NT2/D1 (cell line): ENCODE measurements at regions not wholly inside any gene's neighbourhood (a gene's known extent, or its start where the extent isn't known, plus 50 kb on each side); places are given as distances from the start of the nearest gene placed in this dataset.

Source experiments
- DNase-seq: peaks from one replicate; pipeline ENCODE4 v3.0.0-alpha.2; 2011; ENCODE audit warnings: low read depth, low spot score
- H3K27me3 ChIP-seq: 2 replicates; pipeline ENCODE4 v1.6.0; 2011; ENCODE audit warnings: mild to moderate bottlenecking; ENCODE audit not compliant: insufficient read length, insufficient read depth
- H3K36me3 ChIP-seq: 2 replicates; pipeline ENCODE4 v1.6.1; 2011; ENCODE audit warnings: mild to moderate bottlenecking, low read length, mixed read lengths; ENCODE audit not compliant: insufficient read depth, insufficient read length
- H3K4me1 ChIP-seq: 2 replicates; pipeline ENCODE4 v1.5.1; 2011; ENCODE audit not compliant: insufficient read depth, insufficient read length
- H3K4me3 ChIP-seq: 2 replicates; pipeline ENCODE4 v1.5.1; 2011; ENCODE audit warnings: low read depth; ENCODE audit not compliant: insufficient read length
- H3K9ac ChIP-seq: 2 replicates; pipeline ENCODE4 v1.6.0; 2011; ENCODE audit warnings: low read depth; ENCODE audit not compliant: insufficient read length
- H3K9me3 ChIP-seq: 2 replicates; pipeline ENCODE4 v1.5.1; 2011; ENCODE audit warnings: mild to moderate bottlenecking, low read length; ENCODE audit not compliant: insufficient read depth
- SUZ12 ChIP-seq: IDR thresholded peaks from 2 replicates; pipeline ENCODE4 v1.6.1; 2011; ENCODE audit not compliant: insufficient read length, insufficient read depth; ENCODE audit errors: extremely low read depth
- YY1 ChIP-seq: IDR thresholded peaks from 2 replicates; pipeline ENCODE4 v1.6.1; 2011; ENCODE audit not compliant: insufficient read length, insufficient read depth
- ZNF274 ChIP-seq: IDR thresholded peaks from 2 replicates; pipeline ENCODE4 v1.6.1; 2011; ENCODE audit warnings: mild to moderate bottlenecking, low read depth, low read length

- TF ChIP-seq YY1 (no peak), ZNF274 (no peak), SUZ12 (no peak)
- Histone ChIP-seq H3K27me3 (no peaks in the 10 kb centered on the region), H3K9me3 (no peaks in the 10 kb centered on the region), H3K4me1 (peaks cover 3% of the 10 kb centered on the region), H3K36me3 (no peaks in the 10 kb centered on the region), H3K9ac (no peak overlapping the region), H3K4me3 (no peak overlapping the region)
- DNase-seq: no peak
Measured at GRCh38 chr16:86086471-86086870, 187.5 kb downstream of the IRF8 start.

GRCh38 chr16:86087011-86087895, 188.3 kb downstream of the IRF8 start:
- Histone ChIP-seq H3K27me3 (no peaks in the 10 kb centered on the region), H3K36me3 (no peaks in the 10 kb centered on the region), H3K9ac (no peak overlapping the region), H3K4me1 (peaks cover 5% of the 10 kb centered on the region), H3K4me3 (no peak overlapping the region), H3K9me3 (no peaks in the 10 kb centered on the region)
- DNase-seq: no peak
- TF ChIP-seq ZNF274 (no peak), SUZ12 (no peak)

- Histone ChIP-seq H3K9me3 (no peaks in the 10 kb centered on the region), H3K4me1 (peaks cover 5% of the 10 kb centered on the region), H3K36me3 (no peaks in the 10 kb centered on the region), H3K27me3 (no peaks in the 10 kb centered on the region), H3K4me3 (no peak overlapping the region), H3K9ac (no peak overlapping the region)
- no peak for DNase-seq
- TF ChIP-seq ZNF274: no peak
- no peak for TF ChIP-seq SUZ12
- TF ChIP-seq YY1: no peak
Measured at GRCh38 chr16:86087896-86088230, 188.9 kb downstream of the IRF8 start.

- Histone ChIP-seq H3K9me3 (no peaks in the 10 kb centered on the region), H3K4me1 (peaks cover 5% of the 10 kb centered on the region), H3K9ac (no peak overlapping the region), H3K27me3 (no peaks in the 10 kb centered on the region), H3K4me3 (no peak overlapping the region), H3K36me3 (no peaks in the 10 kb centered on the region)
- no peak for TF ChIP-seq SUZ12
- no peak for TF ChIP-seq ZNF274
- TF ChIP-seq YY1: no peak
- DNase-seq: no peak
Measured at GRCh38 chr16:86088287-86088686, 189.3 kb downstream of the IRF8 start.

- DNase-seq: no peak
- no peaks in the 10 kb centered on the region for H3K9me3 ChIP-seq
- no peaks in the 10 kb centered on the region for H3K36me3 ChIP-seq
- H3K27me3 ChIP-seq: no peaks in the 10 kb centered on the region
- no peak overlapping the region for H3K4me3 ChIP-seq
- TF ChIP-seq YY1 (no peak), ZNF274 (no peak), SUZ12 (no peak)
- H3K9ac ChIP-seq: no peak overlapping the region
- peaks cover 5% of the 10 kb centered on the region for H3K4me1 ChIP-seq
Measured at GRCh38 chr16:86088816-86089215, 189.9 kb downstream of the IRF8 start.

- Histone ChIP-seq H3K9ac (no peak overlapping the region), H3K9me3 (no peaks in the 10 kb centered on the region), H3K27me3 (no peaks in the 10 kb centered on the region), H3K36me3 (no peaks in the 10 kb centered on the region), H3K4me1 (peaks cover 5% of the 10 kb centered on the region), H3K4me3 (no peak overlapping the region)
- TF ChIP-seq YY1: no peak
- no peak for TF ChIP-seq ZNF274
- TF ChIP-seq SUZ12: no peak
- no peak for DNase-seq
Measured at GRCh38 chr16:86089334-86089900, 190.5 kb downstream of the IRF8 start.

GRCh38 chr16:86089991-86090390, 191.0 kb downstream of the IRF8 start:
- no peak for TF ChIP-seq YY1
- no peak for TF ChIP-seq SUZ12
- TF ChIP-seq ZNF274: no peak
- Histone ChIP-seq H3K27me3 (no peaks in the 10 kb centered on the region), H3K36me3 (no peaks in the 10 kb centered on the region), H3K4me1 (peaks cover 5% of the 10 kb centered on the region), H3K9ac (no peak overlapping the region), H3K4me3 (no peak overlapping the region), H3K9me3 (no peaks in the 10 kb centered on the region)
- DNase-seq: no peak
